ENCODE measurements at regions not wholly inside any gene's neighbourhood (a gene's known extent, or its start where the extent isn't known, plus 50 kb on each side); places are given as distances from the start of the nearest gene placed in this dataset.

GRCh38 chr20:57107208-57107607, 159.2 kb downstream of the BMP7 start:
- TF ChIP-seq CTCF (IDR thresholded peaks at IDR 0.05; ENCODE audit: poor library complexity) = no peak
- no peak for TF ChIP-seq EZH2 (IDR thresholded peaks at IDR 0.05; ENCODE audit: borderline replicate concordance)
- TF ChIP-seq EZH2phosphoT487 (IDR thresholded peaks at IDR 0.05; ENCODE audit: low read depth, severe bottlenecking, unreplicated experiment) = no peak
